GM21786 (cell line): ENCODE measurements at regions not wholly inside any gene's neighbourhood (a gene's known extent, or its start where the extent isn't known, plus 50 kb on each side); places are given as distances from the start of the nearest gene placed in this dataset.
"Not testable (repeated sequence)": the region's sequence is repeated elsewhere in the genome, so short reads cannot be mapped to it uniquely, and the experiment has no call there.

Experiments used
- ATAC-seq: cut with Tn5 transposase; IDR thresholded peaks from one replicate; pipeline ENCODE4 v1.9.1; 2021; ENCODE audit not compliant: unreplicated experiment

GRCh38 chr12:25861226-25861625 is 97.3 kb upstream of the RASSF8 start:
- no peak for ATAC-seq

GRCh38 chr12:25864306-25865276 is 93.9 kb upstream of the RASSF8 start:
- ATAC-seq, result no peak

- no peak for ATAC-seq
Measured at GRCh38 chr12:25866586-25867378, 91.7 kb upstream of the RASSF8 start.

- no peak for ATAC-seq
Measured at GRCh38 chr12:25868193-25868592, 90.3 kb upstream of the RASSF8 start.

GRCh38 chr12:25872137-25872536 is 86.3 kb upstream of the RASSF8 start:
- ATAC-seq, result no peak

- no peak for ATAC-seq
Measured at GRCh38 chr12:25875661-25876060, 82.8 kb upstream of the RASSF8 start.

- no peak for ATAC-seq
Measured at GRCh38 chr12:25876383-25877045, 82.0 kb upstream of the RASSF8 start.

- no peak for ATAC-seq
Measured at GRCh38 chr12:25877446-25877845, 81.0 kb upstream of the RASSF8 start.

GRCh38 chr12:25882266-25882665 is 76.2 kb upstream of the RASSF8 start:
- ATAC-seq, result no peak

- ATAC-seq, result no peak
Measured at GRCh38 chr12:25883026-25883916, 75.2 kb upstream of the RASSF8 start.

GRCh38 chr12:25884024-25884919 is 74.2 kb upstream of the RASSF8 start:
- no peak for ATAC-seq

- ATAC-seq, result no peak
Measured at GRCh38 chr12:25884920-25885234, 73.6 kb upstream of the RASSF8 start.

GRCh38 chr12:25886396-25886795 is 72.1 kb upstream of the RASSF8 start:
- no peak for ATAC-seq

- no peak for ATAC-seq
Measured at GRCh38 chr12:25887367-25887766, 71.1 kb upstream of the RASSF8 start.

GRCh38 chr12:25889185-25889584 is 69.3 kb upstream of the RASSF8 start:
- ATAC-seq, result no peak

- not testable (repeated sequence) for ATAC-seq
Measured at GRCh38 chr12:25891095-25891494, 67.4 kb upstream of the RASSF8 start.

- no peak for ATAC-seq
Measured at GRCh38 chr12:25894759-25895158, 63.7 kb upstream of the RASSF8 start.

- no peak for ATAC-seq
Measured at GRCh38 chr12:25896981-25897380, 61.5 kb upstream of the RASSF8 start.

GRCh38 chr12:25903603-25904245 is 54.8 kb upstream of the RASSF8 start:
- no peak for ATAC-seq
